Neural progenitor cell (in vitro differentiated cells): ENCODE measurements at regions not wholly inside any gene's neighbourhood (a gene's known extent, or its start where the extent isn't known, plus 50 kb on each side); places are given as distances from the start of the nearest gene placed in this dataset.

ENCODE experiments used
- EZH2 ChIP-seq: fragments of 200-600 bp; sonication (generic); IDR thresholded peaks from 2 replicates; pipeline ENCODE4 v1.6.1; 2017; ENCODE audit warnings: antibody characterized with exemption, mild to moderate bottlenecking, moderate library complexity
- TF ChIP-seq, protein P1 (sequence below): fragments of 200-600 bp; sonication (generic); IDR thresholded peaks from 2 replicates; pipeline ENCODE4 v1.5.1; 2017; ENCODE audit warnings: antibody characterized with exemption, mild to moderate bottlenecking

DNA sequence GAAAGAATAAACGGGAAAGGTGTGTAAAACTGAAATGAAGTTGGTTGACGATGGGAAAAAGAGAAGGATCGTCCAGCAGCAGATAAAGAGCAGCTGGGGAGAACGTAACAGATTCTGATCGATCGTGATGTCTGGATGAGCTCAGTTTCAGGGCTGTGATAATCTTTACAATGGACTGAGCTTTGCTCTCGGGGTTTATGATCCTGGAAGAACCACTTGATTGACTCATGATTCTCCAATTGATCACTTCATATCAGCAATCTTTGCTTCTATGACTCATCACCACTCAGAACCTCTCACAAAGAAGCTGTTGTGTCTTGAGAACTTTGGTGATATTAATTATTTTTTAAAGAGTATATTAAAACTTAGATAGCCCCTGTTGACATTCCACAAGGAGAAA is 690.7 kb downstream of the TUSC7 start:
- TF ChIP-seq, protein P1, sequence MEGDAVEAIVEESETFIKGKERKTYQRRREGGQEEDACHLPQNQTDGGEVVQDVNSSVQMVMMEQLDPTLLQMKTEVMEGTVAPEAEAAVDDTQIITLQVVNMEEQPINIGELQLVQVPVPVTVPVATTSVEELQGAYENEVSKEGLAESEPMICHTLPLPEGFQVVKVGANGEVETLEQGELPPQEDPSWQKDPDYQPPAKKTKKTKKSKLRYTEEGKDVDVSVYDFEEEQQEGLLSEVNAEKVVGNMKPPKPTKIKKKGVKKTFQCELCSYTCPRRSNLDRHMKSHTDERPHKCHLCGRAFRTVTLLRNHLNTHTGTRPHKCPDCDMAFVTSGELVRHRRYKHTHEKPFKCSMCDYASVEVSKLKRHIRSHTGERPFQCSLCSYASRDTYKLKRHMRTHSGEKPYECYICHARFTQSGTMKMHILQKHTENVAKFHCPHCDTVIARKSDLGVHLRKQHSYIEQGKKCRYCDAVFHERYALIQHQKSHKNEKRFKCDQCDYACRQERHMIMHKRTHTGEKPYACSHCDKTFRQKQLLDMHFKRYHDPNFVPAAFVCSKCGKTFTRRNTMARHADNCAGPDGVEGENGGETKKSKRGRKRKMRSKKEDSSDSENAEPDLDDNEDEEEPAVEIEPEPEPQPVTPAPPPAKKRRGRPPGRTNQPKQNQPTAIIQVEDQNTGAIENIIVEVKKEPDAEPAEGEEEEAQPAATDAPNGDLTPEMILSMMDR: no peak
- no peak for TF ChIP-seq EZH2
